ENCODE measurements at regions not wholly inside any gene's neighbourhood (a gene's known extent, or its start where the extent isn't known, plus 50 kb on each side); places are given as distances from the start of the nearest gene placed in this dataset.

DNA sequence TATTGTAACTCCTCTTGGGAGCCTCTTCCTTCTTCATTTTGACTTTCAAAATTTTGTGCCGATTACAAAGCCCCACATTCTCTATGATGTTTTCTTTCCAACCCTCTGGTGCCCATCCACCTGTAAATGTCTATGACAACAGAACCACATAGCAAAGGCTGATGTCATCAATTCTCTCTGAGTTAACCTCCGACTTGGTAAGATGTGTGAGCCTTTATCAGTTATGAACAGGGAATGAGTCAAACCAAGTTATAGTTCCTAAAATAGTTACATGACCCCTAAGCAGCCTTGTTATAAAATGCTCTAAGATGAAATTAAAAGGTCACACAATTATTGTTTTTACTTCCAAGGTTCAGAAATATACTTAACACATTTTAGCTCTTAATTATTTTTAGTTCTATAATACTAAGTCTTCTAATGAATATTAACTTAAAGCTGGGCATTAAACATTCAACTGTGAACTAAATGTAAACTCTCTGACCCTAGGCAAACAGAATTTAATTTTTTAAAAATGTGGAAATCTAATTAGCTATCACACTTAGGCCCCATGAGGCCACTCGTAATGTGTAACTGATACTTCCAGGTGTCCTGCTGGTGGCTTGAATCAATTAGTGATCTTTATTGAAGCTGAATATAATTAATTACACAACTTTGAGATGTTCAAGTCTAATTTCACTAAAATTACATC, 102.3 kb upstream of the CYRIA start:
- FAIRE-seq (no peak), DNase-seq (ENCODE audit: low read depth, low spot score) (no peak)
- H3K9ac ChIP-seq (ENCODE audit: control insufficient read depth, extremely low read depth, insufficient read depth, low read length): no peak overlapping the region
- H2AFZ ChIP-seq (ENCODE audit: control insufficient read depth, low read length): no peak overlapping the region
- dilution Hi-C loops (cut with MboI; ENCODE audit: extremely low pct_ligation_motif_present, low sequenced_read_pairs): no loop called here
- no peaks in the 10 kb centered on the region for H3K36me3 ChIP-seq (ENCODE audit: control insufficient read depth in 2 of 2, extremely low read depth in 1 of 2, insufficient read depth in 2 of 2, low read length in 2 of 2)
- H3K27me3 ChIP-seq (ENCODE audit: control insufficient read depth, extremely low read depth, insufficient read depth, low read length): no peaks in the 10 kb centered on the region
- no peak overlapping the region for H3K27ac ChIP-seq (ENCODE audit: control insufficient read depth, insufficient read depth, low read length)
- H3K79me2 ChIP-seq (ENCODE audit: control insufficient read depth, insufficient read depth, low read length): no peaks in the 10 kb centered on the region
- H3K4me3 ChIP-seq (ENCODE audit: control insufficient read depth in 2 of 3, extremely low read depth in 1 of 3, insufficient read depth in 2 of 3, low read depth in 1 of 3, low read length in 3 of 3): no peak overlapping the region
- no peaks in the 10 kb centered on the region for H3K9me3 ChIP-seq (ENCODE audit: control insufficient read depth, low read depth, low read length)
- H3K4me2 ChIP-seq (ENCODE audit: control insufficient read depth, extremely low read depth, insufficient read depth, low read depth, low read length): no peak overlapping the region
- TF ChIP-seq, protein P1, sequence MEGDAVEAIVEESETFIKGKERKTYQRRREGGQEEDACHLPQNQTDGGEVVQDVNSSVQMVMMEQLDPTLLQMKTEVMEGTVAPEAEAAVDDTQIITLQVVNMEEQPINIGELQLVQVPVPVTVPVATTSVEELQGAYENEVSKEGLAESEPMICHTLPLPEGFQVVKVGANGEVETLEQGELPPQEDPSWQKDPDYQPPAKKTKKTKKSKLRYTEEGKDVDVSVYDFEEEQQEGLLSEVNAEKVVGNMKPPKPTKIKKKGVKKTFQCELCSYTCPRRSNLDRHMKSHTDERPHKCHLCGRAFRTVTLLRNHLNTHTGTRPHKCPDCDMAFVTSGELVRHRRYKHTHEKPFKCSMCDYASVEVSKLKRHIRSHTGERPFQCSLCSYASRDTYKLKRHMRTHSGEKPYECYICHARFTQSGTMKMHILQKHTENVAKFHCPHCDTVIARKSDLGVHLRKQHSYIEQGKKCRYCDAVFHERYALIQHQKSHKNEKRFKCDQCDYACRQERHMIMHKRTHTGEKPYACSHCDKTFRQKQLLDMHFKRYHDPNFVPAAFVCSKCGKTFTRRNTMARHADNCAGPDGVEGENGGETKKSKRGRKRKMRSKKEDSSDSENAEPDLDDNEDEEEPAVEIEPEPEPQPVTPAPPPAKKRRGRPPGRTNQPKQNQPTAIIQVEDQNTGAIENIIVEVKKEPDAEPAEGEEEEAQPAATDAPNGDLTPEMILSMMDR (optimal IDR thresholded peaks at IDR 0.05 in 1 of 3, IDR thresholded peaks at IDR 0.05 in 1 of 3, conservative IDR thresholded peaks at IDR 0.05 in 1 of 3; ENCODE audit: extremely low read depth in 1 of 3, insufficient read depth in 2 of 3, low read length in 3 of 3): no peak
- no peak for TF ChIP-seq EZH2 (IDR thresholded peaks at IDR 0.05; ENCODE audit: low read length)
- no peaks in the 10 kb centered on the region for H4K20me1 ChIP-seq (ENCODE audit: control insufficient read depth, extremely low read depth, insufficient read depth, low read length)
- H3K4me1 ChIP-seq (ENCODE audit: control insufficient read depth, extremely low read depth, insufficient read depth, low read length): no peaks in the 10 kb centered on the region
- H3K9me1 ChIP-seq (ENCODE audit: control insufficient read depth, extremely low read depth, insufficient read depth, low read length): no peaks in the 10 kb centered on the region

GRCh38 chr2:16765356-16765755, 99.7 kb upstream of the CYRIA start:
- Histone ChIP-seq H3K9me1 (ENCODE audit: control insufficient read depth, extremely low read depth, insufficient read depth, low read length) (no peaks in the 10 kb centered on the region), H3K79me2 (ENCODE audit: control insufficient read depth, insufficient read depth, low read length) (no peaks in the 10 kb centered on the region), H3K4me2 (ENCODE audit: control insufficient read depth, extremely low read depth, insufficient read depth, low read depth, low read length) (no peak overlapping the region), H2AFZ (ENCODE audit: control insufficient read depth, low read length) (no peak overlapping the region), H3K27me3 (ENCODE audit: control insufficient read depth, extremely low read depth, insufficient read depth, low read length) (no peaks in the 10 kb centered on the region), H3K9me3 (ENCODE audit: control insufficient read depth, low read depth, low read length) (no peaks in the 10 kb centered on the region), H4K20me1 (ENCODE audit: control insufficient read depth, extremely low read depth, insufficient read depth, low read length) (no peaks in the 10 kb centered on the region), H3K27ac (ENCODE audit: control insufficient read depth, insufficient read depth, low read length) (no peak overlapping the region), H3K36me3 (ENCODE audit: control insufficient read depth in 2 of 2, extremely low read depth in 1 of 2, insufficient read depth in 2 of 2, low read length in 2 of 2) (no peaks in the 10 kb centered on the region), H3K4me1 (ENCODE audit: control insufficient read depth, extremely low read depth, insufficient read depth, low read length) (no peaks in the 10 kb centered on the region), H3K9ac (ENCODE audit: control insufficient read depth, extremely low read depth, insufficient read depth, low read length) (no peak overlapping the region), H3K4me3 (ENCODE audit: control insufficient read depth in 2 of 3, extremely low read depth in 1 of 3, insufficient read depth in 2 of 3, low read depth in 1 of 3, low read length in 3 of 3) (no peak overlapping the region)
- DNase-seq (ENCODE audit: low read depth, low spot score): no peak
- no peak for TF ChIP-seq EZH2 (IDR thresholded peaks at IDR 0.05; ENCODE audit: low read length)
- TF ChIP-seq, protein P1 (optimal IDR thresholded peaks at IDR 0.05 in 1 of 3, IDR thresholded peaks at IDR 0.05 in 1 of 3, conservative IDR thresholded peaks at IDR 0.05 in 1 of 3; ENCODE audit: extremely low read depth in 1 of 3, insufficient read depth in 2 of 3, low read length in 3 of 3): no peak
- dilution Hi-C loops (cut with MboI; ENCODE audit: extremely low pct_ligation_motif_present, low sequenced_read_pairs): no loop called here
- no peak for FAIRE-seq
